ENCODE measurements at regions not wholly inside any gene's neighbourhood (a gene's known extent, or its start where the extent isn't known, plus 50 kb on each side); places are given as distances from the start of the nearest gene placed in this dataset.

- Histone ChIP-seq H3K27ac (no peak overlapping the region), H3K9me3 (no peaks in the 10 kb centered on the region), H3K36me3 (no peaks in the 10 kb centered on the region), H3K4me1 (no peaks in the 10 kb centered on the region), H3K27me3 (no peaks in the 10 kb centered on the region), H3K4me3 (no peak overlapping the region)
- no peak for DNase-seq
- intact Hi-C loops (cut with DNase I), result no loop called here
- WGBS, 2 donors, result 68 to 95% methylated on average over 1 of the region's 1 CpG
- TF ChIP-seq CTCF (IDR thresholded peaks at IDR 0.05), result no peak
- TF ChIP-seq POLR2A (IDR thresholded peaks at IDR 0.05), result no peak
Measured at GRCh38 chr4:171049380-171049779, 763.8 kb upstream of the GALNTL6 start.

GRCh38 chr4:171042989-171043524 is 770.1 kb upstream of the GALNTL6 start:
- Histone ChIP-seq H3K4me3 (no peak overlapping the region), H3K9me3 (peaks cover 0 to 12% (median 0%) of the 10 kb centered on the region in 3 donors), H3K27me3 (no peaks in the 10 kb centered on the region), H3K36me3 (no peaks in the 10 kb centered on the region), H3K27ac (no peak overlapping the region), H3K4me1 (no peaks in the 10 kb centered on the region)
- TF ChIP-seq POLR2A (IDR thresholded peaks at IDR 0.05) (no peak), CTCF (IDR thresholded peaks at IDR 0.05) (no peak)
- intact Hi-C loops (cut with DNase I), result no loop called here
- DNase-seq, result no peak
- WGBS, 2 donors, result 89 to 100% methylated on average over 2 to 15 of the region's 46 CpGs

GRCh38 chr4:171035909-171036308 is 777.3 kb upstream of the GALNTL6 start:
- no peak for TF ChIP-seq POLR2A (IDR thresholded peaks at IDR 0.05)
- intact Hi-C loops (cut with DNase I), result no loop called here
- 63 to 84% methylated on average over 3 of the region's 3 CpGs for WGBS, 2 donors
- DNase-seq, result no peak
- Histone ChIP-seq H3K27me3 (no peaks in the 10 kb centered on the region), H3K4me1 (no peaks in the 10 kb centered on the region), H3K4me3 (no peak overlapping the region), H3K27ac (no peak overlapping the region), H3K9me3 (no peaks in the 10 kb centered on the region), H3K36me3 (no peaks in the 10 kb centered on the region)

GRCh38 chr4:171031338-171031737 is 781.9 kb upstream of the GALNTL6 start:
- H3K27me3 ChIP-seq, result no peaks in the 10 kb centered on the region
- H3K27ac ChIP-seq, result no peak overlapping the region
- no peaks in the 10 kb centered on the region for H3K36me3 ChIP-seq
- H3K9me3 ChIP-seq, result no peaks in the 10 kb centered on the region
- no peak for DNase-seq
- WGBS, 2 donors, result 63 to 70% methylated on average over 1 of the region's 1 CpG
- no peak overlapping the region for H3K4me3 ChIP-seq
- no peaks in the 10 kb centered on the region for H3K4me1 ChIP-seq
- TF ChIP-seq CTCF (IDR thresholded peaks at IDR 0.05) (no peak), POLR2A (IDR thresholded peaks at IDR 0.05) (no peak)
- intact Hi-C loops (cut with DNase I), result no loop called here

GRCh38 chr4:171025776-171026175 is 787.4 kb upstream of the GALNTL6 start:
- no peaks in the 10 kb centered on the region for H3K9me3 ChIP-seq
- no peak overlapping the region for H3K4me3 ChIP-seq
- 28 to 30% methylated on average over 2 of the region's 2 CpGs for WGBS, 2 donors
- H3K27ac ChIP-seq, result no peak overlapping the region
- H3K27me3 ChIP-seq, result no peaks in the 10 kb centered on the region
- intact Hi-C loops (cut with DNase I), result no loop called here
- DNase-seq, result no peak
- H3K36me3 ChIP-seq, result no peaks in the 10 kb centered on the region
- TF ChIP-seq POLR2A (IDR thresholded peaks at IDR 0.05) (no peak), CTCF (IDR thresholded peaks at IDR 0.05) (no peak)
- H3K4me1 ChIP-seq, result no peaks in the 10 kb centered on the region

- Histone ChIP-seq H3K4me3 (no peak overlapping the region), H3K9me3 (no peaks in the 10 kb centered on the region), H3K27me3 (no peaks in the 10 kb centered on the region), H3K4me1 (no peaks in the 10 kb centered on the region), H3K27ac (no peak overlapping the region), H3K36me3 (no peaks in the 10 kb centered on the region)
- 44 to 49% methylated on average over 2 of the region's 2 CpGs for WGBS, 2 donors
- DNase-seq, result no peak
- TF ChIP-seq POLR2A (IDR thresholded peaks at IDR 0.05), result no peak
- TF ChIP-seq CTCF (IDR thresholded peaks at IDR 0.05), result no peak
- intact Hi-C loops (cut with DNase I), result no loop called here
Measured at GRCh38 chr4:171025343-171025742, 787.9 kb upstream of the GALNTL6 start.

All from esophagus squamous epithelium (tissue), 5 donors.